ENCODE measurements at regions not wholly inside any gene's neighbourhood (a gene's known extent, or its start where the extent isn't known, plus 50 kb on each side); places are given as distances from the start of the nearest gene placed in this dataset.

DNA sequence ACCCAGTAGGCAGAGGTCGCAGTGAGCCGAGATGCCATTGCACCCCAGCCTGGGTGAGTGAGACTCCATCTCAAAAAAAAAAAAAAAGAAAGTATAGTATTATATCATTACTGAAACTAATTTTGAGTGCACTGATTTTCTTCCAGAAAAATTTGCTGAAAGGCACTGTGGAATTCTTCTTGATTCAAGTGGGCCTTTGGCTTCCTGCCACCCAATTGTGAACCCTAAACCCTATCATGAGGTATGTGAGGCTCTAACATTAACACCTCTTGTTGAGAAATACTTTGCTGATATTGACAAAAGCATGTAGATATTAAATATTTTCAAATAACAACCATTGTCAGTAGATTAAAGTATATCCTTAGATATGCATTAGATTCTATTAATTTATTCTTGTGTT is 211.2 kb downstream of the LRRK2 start:
- Mint-ChIP-seq H3K4me3 (no peak overlapping the region), H3K9me3 (no peaks in the 10 kb centered on the region), H3K36me3 (ENCODE audit: insufficient read depth in 1 of 3, low read depth in 3 of 3) (no peaks in the 10 kb centered on the region), H3K27ac (no peak overlapping the region), H3K4me1 (0 out of 4 replicates have a peak, but pooled peaks cover 0 to 2% of the 10 kb centered on the region in 2 experiments), H3K27me3 (ENCODE audit: low read depth) (no peaks in the 10 kb centered on the region)
- H3K14ac ChIP-seq (ENCODE audit: insufficient read depth, low read length), result no peak overlapping the region
- no peak overlapping the region for H4K8ac ChIP-seq (replicated peaks; ENCODE audit: insufficient read length, low read depth, low read length)
- no peak overlapping the region for H3K23ac ChIP-seq (ENCODE audit: insufficient read length, low read depth, low read length)
- H4K91ac ChIP-seq (ENCODE audit: insufficient read length, low read depth, low read length), result no peak overlapping the region
- DNase-seq, result no peak
- no peaks in the 10 kb centered on the region for H3K9me3 ChIP-seq (ENCODE audit: control insufficient read depth, low read depth, low read length)
- H4K20me1 ChIP-seq (ENCODE audit: control insufficient read depth, insufficient read depth, insufficient read length), result no peaks in the 10 kb centered on the region
- H3K27me3 ChIP-seq (ENCODE audit: insufficient read depth, low read length), result no peaks in the 10 kb centered on the region
- no peak overlapping the region for H2BK120ac ChIP-seq (ENCODE audit: low read depth, low read length, poor library complexity, severe bottlenecking)
- no peaks in the 10 kb centered on the region for H3K23me2 ChIP-seq (ENCODE audit: insufficient read length, low read depth, low read length, poor library complexity, severe bottlenecking)
- no peak overlapping the region for H3K4ac ChIP-seq (ENCODE audit: low read depth, low read length)
- H3K18ac ChIP-seq (ENCODE audit: insufficient read length, low read depth, low read length), result no peak overlapping the region
- no peak overlapping the region for H4K5ac ChIP-seq (ENCODE audit: insufficient read length, low read depth, low read length)
- H3T11ph ChIP-seq (ENCODE audit: low read length), result no peak overlapping the region
- TF ChIP-seq, protein P1, sequence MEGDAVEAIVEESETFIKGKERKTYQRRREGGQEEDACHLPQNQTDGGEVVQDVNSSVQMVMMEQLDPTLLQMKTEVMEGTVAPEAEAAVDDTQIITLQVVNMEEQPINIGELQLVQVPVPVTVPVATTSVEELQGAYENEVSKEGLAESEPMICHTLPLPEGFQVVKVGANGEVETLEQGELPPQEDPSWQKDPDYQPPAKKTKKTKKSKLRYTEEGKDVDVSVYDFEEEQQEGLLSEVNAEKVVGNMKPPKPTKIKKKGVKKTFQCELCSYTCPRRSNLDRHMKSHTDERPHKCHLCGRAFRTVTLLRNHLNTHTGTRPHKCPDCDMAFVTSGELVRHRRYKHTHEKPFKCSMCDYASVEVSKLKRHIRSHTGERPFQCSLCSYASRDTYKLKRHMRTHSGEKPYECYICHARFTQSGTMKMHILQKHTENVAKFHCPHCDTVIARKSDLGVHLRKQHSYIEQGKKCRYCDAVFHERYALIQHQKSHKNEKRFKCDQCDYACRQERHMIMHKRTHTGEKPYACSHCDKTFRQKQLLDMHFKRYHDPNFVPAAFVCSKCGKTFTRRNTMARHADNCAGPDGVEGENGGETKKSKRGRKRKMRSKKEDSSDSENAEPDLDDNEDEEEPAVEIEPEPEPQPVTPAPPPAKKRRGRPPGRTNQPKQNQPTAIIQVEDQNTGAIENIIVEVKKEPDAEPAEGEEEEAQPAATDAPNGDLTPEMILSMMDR (conservative IDR thresholded peaks at IDR 0.05), result no peak
- H2BK20ac ChIP-seq (ENCODE audit: low read depth, low read length, poor library complexity, severe bottlenecking), result no peak overlapping the region
- H2AFZ ChIP-seq (ENCODE audit: low read length), result no peak overlapping the region
- H3K56ac ChIP-seq (ENCODE audit: insufficient read length, low read depth, low read length), result no peak overlapping the region
- no peak overlapping the region for H2BK12ac ChIP-seq (ENCODE audit: insufficient read length, low read depth, low read length)
- no peaks in the 10 kb centered on the region for H3K79me1 ChIP-seq (ENCODE audit: insufficient read depth, low read depth, low read length, poor library complexity, severe bottlenecking)
- no peaks in the 10 kb centered on the region for H3K4me1 ChIP-seq (ENCODE audit: insufficient read depth, low read length)
- H3K9ac ChIP-seq (ENCODE audit: extremely low read depth, insufficient read length, low read length), result no peak overlapping the region
- H2AK5ac ChIP-seq (ENCODE audit: insufficient read length, low read length), result no peak overlapping the region
- H3K79me2 ChIP-seq (ENCODE audit: insufficient read depth, low read length), result no peaks in the 10 kb centered on the region
- H3K27ac ChIP-seq (ENCODE audit: insufficient read length, low read depth, low read length), result no peak overlapping the region
- WGBS (ENCODE audit: extremely low coverage, insufficient read length, low lambda C conversion rate), result no CpG with 5 or more reads among the region's 2 CpGs
- no peak overlapping the region for H2BK5ac ChIP-seq (ENCODE audit: insufficient read length, low read length)
- no peak overlapping the region for H3K4me2 ChIP-seq (ENCODE audit: insufficient read depth, insufficient read length, low read length)
- H2BK15ac ChIP-seq (ENCODE audit: low read depth, low read length), result no peak overlapping the region

Measured in H9 (cell line).